NCI-H146 treated with DMSO at 0.1 percent for 48 hours (cell line): ENCODE measurements at regions not wholly inside any gene's neighbourhood (a gene's known extent, or its start where the extent isn't known, plus 50 kb on each side); places are given as distances from the start of the nearest gene placed in this dataset.
"Not testable (repeated sequence)": the region's sequence is repeated elsewhere in the genome, so short reads cannot be mapped to it uniquely, and the experiment has no call there.

Source experiments
- DNase-seq: peaks from one replicate; lab custom pipeline; 2025; ENCODE audit not compliant: unreplicated experiment; lab: John Stamatoyannopoulos, UW

DNA sequence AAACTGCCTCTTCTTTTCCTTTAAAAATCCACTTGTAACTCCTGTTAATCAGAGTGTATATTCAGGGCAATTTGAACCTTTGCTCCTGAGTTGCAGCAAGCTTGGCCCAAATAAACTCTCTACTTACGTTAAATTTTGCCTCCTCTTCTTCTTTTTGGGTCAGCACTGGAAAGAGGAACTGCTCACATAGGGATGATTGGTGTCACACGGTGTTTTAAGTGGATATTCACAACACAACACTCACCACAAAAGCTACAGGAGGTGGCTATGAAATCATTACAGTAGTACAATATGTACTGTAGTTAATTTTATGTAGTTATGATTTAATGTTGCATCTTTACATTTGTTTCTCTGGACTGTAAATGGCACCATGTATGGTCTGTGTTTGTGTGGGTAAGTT lies 96.8 kb upstream of the DOCK9 start:
- no peak for DNase-seq

DNA sequence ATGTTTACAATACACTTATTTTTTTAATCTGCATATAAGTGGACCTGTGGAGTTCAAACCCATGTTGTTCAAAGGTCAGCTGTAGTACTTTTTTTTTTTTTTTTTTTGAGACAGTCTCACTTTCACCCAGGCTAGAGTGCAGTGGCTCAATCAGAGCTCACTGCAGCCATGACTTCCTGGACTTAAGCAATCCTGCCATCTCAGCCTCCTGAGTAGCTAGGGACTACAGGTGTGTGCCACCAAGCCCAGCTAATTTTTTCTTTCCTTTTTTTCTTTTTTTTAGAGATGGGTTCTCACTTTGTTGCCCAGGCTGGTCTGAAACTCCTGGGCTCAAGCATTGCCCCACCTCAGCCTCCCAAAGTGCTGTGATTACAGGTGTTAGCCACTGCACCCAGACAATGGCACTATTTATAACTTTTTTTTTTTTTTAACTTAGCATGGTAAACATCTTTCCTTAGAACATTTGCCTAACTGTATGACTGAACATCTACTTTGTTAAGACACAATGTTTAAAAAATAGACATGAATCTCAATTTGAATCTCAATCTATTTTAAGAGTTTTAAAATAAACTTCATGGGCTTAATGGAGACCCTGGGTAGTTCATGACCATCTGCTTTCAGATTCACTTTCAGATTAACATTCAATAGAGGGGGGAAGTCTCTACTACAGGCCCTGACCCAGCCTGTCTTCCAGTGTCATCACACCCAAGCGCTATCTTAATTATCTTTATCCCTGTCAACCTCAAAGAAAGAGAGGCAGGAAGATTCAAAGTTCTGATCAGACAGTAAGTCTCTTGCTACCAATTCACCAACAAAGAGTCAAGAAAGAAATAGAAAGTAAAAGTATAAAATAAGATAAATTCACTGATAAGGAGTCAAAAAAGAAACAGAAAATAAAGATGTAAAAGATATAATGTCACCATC lies 97.7 kb upstream of the DOCK9 start:
- DNase-seq = no peak

DNA sequence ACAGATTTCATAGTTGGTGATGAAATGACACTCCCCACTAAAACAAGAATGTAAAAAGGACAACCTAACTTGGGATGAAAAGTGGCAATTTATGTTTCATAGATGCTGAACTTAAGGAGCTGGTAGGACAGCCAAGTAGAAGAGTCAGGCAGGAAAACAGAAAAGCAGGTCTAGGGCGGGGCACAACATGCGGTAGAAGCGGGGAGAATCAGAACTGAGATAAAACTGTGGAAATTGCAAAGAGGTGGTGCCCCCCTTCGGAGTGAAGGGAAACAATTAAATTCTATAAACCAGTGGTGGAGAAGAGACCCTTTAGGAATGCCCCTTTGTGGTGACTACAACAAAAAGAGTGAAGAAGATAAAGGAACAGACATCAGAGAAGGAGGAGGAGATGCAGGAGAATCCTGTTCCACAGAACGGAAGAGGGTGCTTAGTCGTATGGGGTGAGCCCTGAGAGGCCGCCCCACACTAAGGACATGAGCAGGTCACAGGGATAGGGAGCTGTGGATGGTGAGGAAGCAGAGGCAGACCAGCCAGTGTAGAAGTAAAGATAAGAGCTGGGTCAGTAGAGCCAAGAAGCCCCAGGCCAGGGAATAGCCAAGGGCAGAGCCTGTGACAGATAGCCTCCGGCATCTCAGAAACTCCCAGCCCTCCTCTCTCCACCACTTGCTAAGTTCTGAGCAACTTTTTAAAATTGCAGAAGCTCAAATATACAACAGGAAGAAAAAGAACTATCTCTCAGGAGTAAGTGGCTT lies 100.3 kb upstream of the DOCK9 start:
- DNase-seq = no peak

DNA sequence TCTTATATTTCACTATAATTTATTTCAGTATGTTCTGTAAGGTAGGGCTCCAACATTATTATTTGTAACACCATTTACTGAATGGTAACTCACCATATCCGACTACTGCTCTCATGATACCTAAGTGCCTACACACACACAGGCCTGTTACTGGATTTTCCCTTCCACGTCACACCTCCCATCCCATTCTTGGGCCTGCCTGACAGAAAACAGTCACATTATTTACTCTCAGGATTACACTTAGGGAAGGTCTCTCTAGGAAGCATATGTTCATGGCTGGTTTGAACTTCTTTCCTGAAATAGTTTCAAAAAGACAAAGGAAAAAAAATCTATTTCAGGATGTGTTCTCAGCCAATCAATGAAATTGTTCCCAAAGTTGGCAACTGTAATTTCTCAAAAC lies 102.3 kb upstream of the DOCK9 start:
- DNase-seq = no peak

DNA sequence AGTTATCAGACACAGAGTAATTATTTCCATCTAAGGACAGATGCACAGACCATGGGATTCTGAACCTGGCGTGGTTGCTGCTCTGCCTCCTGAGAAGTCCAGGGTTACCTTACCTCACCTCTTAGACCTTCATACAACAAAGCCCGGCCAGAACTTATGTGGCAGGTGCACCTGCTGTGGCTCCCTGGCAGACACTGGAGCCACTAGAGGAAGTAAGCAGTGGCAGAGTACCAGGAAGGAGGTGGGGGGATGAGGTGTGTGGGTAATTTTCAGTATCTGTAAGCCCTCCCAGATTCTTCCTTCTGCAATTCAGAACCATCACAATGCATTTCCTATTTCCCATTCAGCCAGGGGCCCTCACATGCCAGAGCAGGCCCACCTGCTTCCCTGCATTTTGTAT lies 106.1 kb upstream of the DOCK9 start:
- no peak for DNase-seq

DNA sequence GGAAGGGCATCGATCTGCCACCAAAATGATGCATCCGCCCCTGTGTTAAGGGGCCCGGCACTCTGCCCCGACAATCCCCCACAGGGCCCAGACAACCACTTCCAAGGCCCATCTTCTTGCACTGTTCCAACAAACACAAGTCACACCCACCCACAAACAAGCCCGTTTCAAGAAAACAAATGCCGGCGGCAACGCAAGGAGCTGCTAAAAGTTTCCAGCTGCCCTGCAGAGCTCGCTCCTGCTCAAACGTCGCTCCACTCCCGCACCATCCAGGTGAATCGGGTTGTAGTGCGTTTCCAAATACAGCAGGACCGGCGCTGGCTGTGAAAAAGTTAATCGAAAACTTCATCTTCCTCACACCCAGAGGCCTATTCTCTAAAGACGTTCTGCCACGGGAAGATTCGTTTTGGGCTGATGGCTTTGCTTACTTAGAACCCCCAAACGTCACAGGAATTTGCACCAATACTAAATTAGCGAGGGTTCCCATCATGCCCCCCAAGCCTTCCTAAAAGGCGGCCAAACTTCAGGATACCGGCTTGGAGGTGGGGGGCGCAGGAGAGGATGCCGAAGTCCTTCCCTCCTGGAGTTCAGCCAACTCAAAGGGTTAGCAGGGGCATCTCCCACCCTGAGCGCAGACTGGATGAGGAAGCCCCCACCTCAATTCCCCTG lies 107.4 kb upstream of the DOCK9 start:
- DNase-seq = no peak

DNA sequence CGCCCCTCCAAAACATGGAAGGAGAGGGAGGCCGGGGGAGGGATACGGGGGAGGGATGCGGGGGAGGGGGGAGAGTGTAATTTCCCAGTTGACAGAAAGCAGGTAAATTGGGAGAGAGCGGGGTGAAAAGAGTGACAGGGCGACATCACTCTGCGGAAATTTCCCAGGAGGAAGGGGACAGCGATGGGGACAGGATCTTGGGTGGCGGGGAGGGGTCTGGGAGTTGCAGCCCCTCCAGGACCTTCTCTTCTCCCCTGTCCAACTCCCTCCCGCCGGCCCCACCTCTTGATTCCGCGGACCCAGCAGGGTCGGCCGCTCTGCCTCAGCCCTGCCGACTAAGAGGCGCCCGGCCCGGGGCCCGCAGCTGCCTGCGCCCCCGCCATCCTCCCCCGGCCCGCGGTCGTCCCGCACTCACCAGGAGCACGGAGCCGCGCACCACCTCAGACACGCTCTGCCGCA lies 108.0 kb upstream of the DOCK9 start:
- DNase-seq = no peak

DNA sequence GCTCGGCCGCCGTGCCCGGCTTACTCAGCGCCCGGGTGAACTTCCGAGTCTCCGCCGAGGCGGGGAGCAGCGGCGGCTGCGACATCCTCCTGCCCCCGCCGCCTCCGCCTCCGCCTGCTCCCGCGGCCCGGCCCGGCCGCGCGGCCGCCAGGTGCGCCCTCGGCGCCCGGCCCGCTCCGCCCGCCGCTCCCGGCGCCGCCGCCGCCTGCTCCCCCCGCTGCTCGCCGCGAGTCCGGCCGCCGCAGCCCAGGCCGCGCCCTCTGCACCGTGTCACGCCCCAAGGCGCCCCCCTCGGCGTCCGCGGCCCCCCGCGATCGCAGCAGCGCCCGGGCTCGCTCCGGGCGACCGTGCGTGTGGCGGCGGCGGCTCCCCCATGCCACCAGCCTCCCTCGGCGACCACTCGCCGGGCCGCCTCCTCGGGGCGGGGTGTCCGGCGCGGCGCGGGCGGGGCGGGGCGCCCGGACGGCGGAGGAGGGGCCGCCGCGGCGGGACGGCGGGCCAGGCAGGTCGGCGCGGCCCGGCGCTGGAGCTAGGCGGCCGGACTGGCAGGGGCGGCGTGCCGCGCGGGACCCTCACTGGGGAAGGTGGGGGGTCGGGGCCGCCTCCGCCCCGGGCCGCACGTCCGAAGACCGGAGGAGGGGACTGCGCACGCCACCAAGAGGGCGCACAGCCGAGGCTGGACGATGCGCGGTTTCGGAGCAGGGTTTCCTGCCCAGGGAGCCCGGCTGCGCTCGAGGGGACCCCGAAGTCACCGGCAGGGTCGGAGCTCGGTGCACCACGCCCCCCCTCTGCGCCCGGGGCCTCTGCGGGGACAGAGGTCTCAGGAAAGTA lies 108.6 kb upstream of the DOCK9 start:
- no peak for DNase-seq

DNA sequence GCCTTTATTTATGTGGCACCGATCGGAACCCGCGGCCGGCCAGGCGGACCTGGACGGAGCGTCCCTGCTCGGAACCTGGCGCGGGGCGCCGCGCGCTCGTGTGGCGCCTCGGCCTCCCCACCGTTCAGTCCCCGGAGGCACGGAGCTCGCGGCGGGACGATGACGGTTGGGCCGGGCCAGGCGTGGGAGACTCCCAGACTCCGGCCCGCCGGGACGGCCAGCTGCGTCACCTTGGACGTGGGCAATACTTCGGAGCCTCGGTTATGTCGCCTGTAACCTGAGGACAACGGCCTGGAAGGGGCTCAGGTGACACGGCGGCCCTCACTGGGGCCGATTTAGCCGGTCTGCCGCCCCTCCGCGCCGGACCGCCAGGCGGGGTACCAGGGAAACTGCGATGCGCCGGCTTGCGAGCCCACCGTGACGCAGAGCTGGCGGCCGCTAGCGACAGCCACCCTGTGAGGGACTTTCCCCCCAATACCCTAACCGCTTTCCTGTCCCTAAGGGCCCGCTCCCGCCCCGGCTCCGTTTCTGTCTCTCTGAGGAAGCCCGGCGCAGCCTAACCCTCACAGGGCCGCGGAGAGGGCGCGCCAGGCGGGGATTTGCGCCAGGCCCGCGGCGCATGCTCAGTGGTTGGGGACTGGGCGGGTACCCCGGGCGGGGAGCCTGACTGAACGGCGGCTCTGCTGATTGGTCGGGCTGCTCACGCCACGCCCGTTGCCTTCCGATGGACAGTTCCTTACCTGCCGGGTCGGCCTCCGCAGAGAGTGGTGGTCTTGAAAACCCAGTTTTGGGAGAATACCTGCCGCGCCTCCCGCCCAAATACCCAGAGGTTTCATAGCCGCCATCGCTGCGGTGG lies 109.5 kb upstream of the DOCK9 start:
- peak; percentile 89 for DNase-seq

DNA sequence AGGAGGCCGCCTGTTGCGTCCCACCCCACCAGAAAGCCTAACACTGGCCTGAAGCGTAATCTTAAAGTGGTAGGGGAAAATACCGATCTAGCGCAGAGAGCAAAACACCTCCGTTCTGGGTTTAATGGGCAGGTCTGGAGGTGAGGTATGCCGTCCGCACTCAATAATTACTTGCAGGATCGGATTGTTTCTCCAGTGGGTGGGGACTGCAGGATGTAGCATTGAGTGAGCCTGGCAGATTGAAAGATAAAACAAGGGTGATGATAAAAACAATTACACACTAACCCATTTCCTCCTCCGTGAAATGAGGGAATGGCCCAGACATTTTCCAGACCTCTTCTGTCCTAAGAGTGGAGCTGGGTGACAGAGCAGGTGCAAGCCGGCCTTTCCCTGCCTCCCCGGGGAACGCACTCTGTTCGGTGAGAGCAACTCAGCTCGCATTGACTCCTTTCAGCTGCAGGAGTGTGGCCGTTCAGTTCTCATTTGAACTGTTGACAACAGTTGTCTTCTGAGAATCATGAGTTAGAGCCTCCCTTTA lies 110.2 kb upstream of the DOCK9 start:
- peak; percentile 84 for DNase-seq

DNA sequence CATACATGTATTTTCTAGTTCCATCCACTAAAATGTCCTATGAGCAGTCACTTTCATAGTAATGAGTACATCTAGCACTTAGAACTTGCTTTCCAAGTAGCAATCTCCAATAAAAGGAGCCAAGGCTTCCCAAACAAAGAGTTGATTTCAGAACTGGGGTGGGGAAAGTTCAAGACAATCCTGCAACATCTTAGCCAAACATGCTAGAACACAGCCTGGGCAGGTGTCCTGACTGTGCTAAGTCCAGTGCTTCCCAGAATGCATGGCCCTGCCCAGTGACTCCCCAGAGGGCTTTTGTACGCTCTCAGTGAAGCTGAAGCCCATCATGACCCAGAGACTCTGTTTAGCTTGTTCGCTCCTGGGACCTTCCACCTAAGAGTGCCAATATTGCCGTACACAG lies 106.7 kb upstream of the UBAC2 start:
- no peak for DNase-seq

DNA sequence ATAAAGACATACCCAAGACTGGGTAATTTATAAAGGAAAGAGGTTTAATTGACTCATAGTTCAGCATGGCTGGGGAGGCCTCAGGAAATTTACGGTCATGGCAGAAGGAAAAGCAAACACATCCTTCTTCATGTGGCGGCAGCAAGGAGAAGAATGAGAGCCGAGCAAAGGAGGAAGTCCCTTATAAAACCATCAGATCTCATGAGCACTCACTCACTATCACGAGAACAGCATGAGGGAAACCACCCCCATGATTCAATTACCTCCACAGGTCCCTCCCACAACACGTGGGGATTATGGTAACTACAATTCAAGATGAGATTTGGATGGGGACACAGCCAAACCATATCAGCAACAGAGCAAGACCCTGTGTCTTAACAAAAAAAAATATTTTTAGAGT lies 98.8 kb upstream of the UBAC2 start:
- not testable (repeated sequence) for DNase-seq

DNA sequence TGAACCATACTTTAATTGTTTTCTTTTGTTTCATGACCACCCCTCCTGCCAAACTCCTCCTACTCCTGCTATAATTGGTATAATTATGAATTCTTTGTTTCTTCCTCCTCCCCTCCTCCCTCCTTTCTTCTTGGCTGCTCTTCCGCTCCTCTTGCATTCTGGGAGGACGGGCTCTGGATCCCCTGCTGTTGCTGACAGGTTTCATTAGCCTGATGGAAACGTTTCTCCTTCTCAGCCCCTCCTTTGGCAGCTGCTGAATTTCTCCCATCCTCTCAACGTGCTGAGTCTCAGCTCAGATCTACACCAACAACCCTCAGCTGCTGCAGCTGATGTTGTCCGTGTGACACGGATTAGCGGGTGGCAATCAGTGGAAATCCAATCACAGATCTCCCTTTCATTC lies 97.1 kb upstream of the UBAC2 start:
- peak; percentile 87 for DNase-seq

DNA sequence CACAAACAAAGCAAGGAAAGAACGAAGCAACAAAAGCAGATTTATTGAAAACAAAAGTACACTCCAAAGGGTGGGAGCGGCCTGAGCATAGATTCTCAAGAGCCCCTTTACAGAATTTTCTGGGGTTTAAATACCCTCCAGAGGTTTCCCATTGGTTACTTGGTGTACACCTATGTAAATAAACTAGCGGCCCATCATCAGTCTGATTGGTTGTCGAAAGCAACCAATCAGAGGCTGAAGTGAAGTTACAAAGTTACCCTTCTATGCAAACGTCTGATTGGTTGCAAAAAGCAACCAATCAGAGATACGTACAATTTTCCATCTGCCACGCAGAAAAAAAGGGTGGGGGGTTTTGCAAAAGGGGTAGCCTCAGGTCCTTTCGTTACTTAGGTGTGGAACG lies 96.3 kb upstream of the UBAC2 start:
- DNase-seq = no peak

DNA sequence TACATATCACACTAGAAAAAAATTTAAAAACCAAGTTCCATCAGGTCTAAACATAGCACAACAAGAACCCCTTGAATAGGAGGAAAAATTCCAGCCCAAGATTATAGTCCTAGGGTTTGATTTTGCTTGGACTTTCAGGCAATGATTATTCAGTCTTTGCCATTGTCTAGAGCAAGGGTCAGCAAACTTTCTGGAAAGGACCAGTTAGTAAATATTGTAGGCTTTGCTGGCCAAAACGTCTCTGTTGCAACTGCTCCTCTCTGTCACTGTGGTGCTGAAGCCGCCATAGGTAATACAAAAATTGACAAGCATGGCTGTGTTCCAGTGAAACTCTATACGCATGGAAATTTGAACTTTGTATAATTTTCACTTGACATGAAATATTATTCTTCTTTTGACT lies 95.5 kb upstream of the UBAC2 start:
- DNase-seq = no peak

DNA sequence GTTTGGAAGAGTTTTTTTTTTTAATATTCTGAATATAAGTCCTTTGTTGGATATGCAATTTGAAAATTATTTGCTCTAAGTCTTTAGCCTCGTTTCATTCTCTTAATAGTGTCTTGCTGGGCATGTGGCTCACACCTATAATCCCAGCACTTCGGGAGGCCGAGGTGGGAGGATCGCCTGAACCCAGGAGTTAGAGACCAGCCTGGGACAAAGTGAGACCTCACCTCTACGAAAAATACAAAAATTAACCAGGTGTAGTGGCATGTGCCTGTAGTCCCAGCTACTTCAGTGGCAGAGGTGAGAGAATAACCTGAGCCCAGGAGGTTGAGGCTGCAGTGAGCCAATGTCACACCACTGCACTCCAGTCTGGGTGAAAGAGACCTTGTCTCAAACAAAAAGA lies 87.3 kb upstream of the UBAC2 start:
- DNase-seq = no peak

DNA sequence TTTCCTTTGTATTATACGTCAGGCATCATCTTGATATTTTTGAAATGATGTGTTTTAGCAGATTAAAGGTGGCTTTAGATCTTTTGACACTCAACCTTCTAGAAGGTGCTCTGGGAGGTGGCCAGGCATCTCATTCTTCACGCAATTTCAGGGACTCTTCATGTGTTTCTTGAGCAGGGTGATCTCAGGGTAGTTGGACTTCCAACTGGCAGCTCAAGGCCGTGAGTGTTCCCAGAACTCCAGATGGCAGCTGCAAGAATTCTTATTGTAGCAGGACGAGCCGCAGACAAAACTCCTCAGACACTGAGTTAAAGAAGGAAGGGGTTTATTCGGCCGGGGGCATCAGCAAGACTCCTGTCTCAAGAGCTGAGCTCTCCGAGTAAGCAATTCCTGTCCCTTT lies 82.5 kb upstream of the UBAC2 start:
- no peak for DNase-seq

DNA sequence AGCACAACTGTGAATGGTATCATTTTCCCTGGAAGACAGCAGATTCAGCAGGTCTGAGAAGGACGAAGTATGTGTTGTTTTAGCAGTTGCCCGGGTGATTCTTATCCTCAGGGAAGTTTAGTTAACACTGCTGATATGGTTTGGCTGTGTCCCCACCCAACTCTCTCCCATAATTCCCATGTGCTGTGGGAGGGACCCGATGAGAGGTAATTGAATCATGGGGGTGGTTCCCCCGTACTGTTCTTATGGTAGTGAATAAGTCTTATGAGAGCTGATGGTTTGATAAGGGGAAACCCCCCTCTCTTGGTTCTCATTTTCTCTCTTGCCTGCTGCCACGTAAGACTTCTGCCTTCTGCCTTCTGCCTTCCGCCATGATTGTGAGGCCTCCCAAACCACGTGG lies 81.0 kb upstream of the UBAC2 start:
- no peak for DNase-seq

DNA sequence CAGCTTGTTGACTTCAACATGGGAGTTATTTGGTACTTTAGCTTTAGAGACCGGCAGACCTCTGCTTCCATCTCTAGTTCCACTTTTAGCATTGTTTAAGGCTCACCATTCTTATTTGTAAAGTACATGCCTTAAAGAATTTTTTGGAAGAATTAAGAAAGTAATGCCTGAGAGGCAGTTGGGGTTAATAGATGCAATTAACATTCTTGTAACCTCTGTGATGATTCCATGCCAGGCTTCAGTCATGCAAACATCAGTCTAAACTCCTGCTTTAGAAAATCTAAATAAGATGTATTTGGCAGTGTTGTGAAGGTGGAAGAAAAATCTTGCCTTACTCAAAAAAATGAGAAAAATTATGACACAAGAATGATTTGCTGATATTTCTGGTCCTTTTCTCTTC lies 79.9 kb upstream of the UBAC2 start:
- DNase-seq = no peak

DNA sequence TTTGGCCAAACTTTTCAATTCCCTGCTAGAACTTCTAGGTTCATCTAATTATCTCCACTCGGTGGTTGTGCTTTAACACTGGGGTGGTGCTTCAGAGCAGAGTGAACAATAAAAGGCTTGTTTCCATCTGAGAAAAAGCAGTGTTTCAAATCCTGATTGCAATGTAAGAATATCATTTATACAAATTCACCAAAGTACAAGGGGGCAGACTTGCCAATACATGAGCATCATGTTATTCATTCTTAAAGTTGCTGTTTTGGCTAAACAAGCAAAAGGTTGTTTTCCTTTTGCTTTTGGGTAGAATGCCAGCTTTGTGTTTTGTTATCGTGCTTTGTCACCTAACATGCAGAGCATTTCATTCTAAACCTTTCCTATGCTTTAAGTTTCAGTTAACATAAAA lies 78.5 kb upstream of the UBAC2 start:
- no peak for DNase-seq
